ENCODE measurements at regions not wholly inside any gene's neighbourhood (a gene's known extent, or its start where the extent isn't known, plus 50 kb on each side); places are given as distances from the start of the nearest gene placed in this dataset.

DNA sequence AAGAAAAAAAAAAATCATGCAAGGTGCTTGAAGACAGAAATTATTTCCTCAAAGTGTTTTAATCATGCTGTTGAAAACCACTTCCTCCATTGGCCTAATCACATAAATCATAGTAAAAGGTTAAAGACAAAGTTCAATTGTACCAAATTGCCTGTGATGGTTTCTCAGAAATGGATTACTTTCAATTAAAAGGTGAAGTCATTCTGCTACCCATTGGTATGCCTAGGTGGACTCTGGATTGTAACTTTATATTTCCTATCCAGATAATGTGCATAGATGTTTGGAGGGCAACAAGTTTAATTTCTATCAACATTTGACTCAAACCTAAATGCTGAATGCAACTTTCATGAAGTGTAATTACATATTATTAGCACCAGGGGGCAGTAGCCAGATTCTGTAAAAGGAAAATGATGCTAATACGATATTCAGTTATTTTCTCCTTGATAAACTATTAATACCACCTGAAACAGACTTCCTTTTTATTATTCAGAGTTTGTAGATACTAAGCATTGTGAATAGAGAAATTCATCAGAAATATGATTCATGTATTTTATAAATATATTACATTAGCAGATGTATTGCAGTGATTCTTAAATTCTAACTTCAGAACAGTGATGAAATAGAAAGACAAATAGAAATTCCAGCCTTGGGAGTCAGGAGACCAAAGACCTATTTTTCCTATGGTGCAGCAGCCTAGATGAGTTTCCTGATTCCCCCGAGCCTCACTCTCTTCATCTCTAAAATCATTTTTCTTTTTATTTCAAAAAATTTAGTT lies 148.2 kb downstream of the CAAP1 start:
- no peaks in the 10 kb centered on the region for H3K4me1 Mint-ChIP-seq (ENCODE audit: low read depth)
- no peak overlapping the region for H3K4me3 Mint-ChIP-seq (ENCODE audit: unreplicated experiment)
- DNase-seq (ENCODE audit: low spot score) = no peak
- no peaks in the 10 kb centered on the region for H3K36me3 Mint-ChIP-seq (ENCODE audit: low read depth)
- H3K27ac Mint-ChIP-seq (ENCODE audit: unreplicated experiment) = no peak overlapping the region
- peaks cover 11% of the 10 kb centered on the region for H3K9me3 Mint-ChIP-seq (ENCODE audit: low read depth)
- TF ChIP-seq, protein P1, sequence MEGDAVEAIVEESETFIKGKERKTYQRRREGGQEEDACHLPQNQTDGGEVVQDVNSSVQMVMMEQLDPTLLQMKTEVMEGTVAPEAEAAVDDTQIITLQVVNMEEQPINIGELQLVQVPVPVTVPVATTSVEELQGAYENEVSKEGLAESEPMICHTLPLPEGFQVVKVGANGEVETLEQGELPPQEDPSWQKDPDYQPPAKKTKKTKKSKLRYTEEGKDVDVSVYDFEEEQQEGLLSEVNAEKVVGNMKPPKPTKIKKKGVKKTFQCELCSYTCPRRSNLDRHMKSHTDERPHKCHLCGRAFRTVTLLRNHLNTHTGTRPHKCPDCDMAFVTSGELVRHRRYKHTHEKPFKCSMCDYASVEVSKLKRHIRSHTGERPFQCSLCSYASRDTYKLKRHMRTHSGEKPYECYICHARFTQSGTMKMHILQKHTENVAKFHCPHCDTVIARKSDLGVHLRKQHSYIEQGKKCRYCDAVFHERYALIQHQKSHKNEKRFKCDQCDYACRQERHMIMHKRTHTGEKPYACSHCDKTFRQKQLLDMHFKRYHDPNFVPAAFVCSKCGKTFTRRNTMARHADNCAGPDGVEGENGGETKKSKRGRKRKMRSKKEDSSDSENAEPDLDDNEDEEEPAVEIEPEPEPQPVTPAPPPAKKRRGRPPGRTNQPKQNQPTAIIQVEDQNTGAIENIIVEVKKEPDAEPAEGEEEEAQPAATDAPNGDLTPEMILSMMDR (IDR thresholded peaks at IDR 0.05) = peak; percentile 90
- peaks cover 29% of the 10 kb centered on the region for H3K27me3 Mint-ChIP-seq (ENCODE audit: low read depth)

DNA sequence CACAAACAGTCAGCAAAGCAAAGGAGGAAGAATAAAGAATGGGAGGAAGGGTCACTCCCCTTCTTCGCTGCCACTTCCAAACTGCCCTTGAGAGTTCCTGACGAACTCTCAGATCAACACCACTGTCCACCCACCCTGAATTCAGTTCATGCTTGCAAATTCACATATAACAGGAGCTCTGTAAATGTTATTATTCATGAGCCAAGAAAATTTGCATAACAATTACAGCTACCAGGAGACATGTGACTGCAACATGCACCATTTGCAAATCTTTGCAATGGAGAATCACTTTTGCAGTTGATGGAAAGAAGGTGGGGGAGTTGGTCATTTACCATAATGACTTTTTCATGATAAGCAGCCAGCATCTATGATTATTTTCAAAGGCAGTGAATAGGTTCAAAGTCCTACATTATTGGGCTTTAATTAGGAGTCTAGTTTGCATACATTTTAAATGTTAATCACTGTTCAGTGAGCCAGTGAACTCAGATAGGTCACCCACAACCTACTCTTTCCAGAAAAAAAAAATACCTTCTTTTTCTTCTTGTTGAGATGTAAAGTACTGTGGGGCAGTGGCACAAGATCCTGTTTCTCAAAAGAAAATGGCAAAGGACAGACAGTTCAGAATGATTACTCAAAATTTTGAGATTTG lies 149.7 kb downstream of the CAAP1 start:
- Mint-ChIP-seq H3K4me3 (ENCODE audit: unreplicated experiment) (no peak overlapping the region), H3K36me3 (ENCODE audit: low read depth) (no peaks in the 10 kb centered on the region), H3K27ac (ENCODE audit: unreplicated experiment) (no peak overlapping the region), H3K9me3 (ENCODE audit: low read depth) (peaks cover 23% of the 10 kb centered on the region), H3K4me1 (ENCODE audit: low read depth) (no peaks in the 10 kb centered on the region), H3K27me3 (ENCODE audit: low read depth) (peaks cover 29% of the 10 kb centered on the region)
- TF ChIP-seq, protein P1 (IDR thresholded peaks at IDR 0.05) = no peak
- no peak for DNase-seq (ENCODE audit: low spot score)

DNA sequence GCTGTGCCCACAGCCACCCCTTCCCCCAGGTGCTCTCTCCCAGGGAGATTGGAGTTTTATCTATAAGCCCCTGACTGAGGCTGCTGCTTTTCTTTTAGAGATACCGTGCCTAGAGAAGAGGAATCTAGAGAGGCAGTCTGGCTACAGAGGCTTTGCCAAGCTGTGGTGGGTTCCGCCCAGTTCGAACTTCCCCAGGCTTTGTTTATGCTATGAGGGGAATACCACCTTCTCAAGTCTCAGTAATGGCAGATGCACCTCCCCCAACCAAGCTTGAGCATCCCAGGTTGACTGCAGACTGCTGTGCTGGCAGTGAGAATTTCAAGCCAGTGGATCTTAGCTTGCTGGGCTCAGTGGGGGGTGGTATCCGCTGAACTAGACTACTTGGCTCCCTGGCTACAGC lies 157.4 kb downstream of the CAAP1 start:
- Mint-ChIP-seq H3K9me3 (ENCODE audit: low read depth) (peaks cover 60% of the 10 kb centered on the region), H3K4me1 (ENCODE audit: low read depth) (no peaks in the 10 kb centered on the region), H3K4me3 (ENCODE audit: unreplicated experiment) (no peak overlapping the region), H3K36me3 (ENCODE audit: low read depth) (peaks cover 2% of the 10 kb centered on the region), H3K27me3 (ENCODE audit: low read depth) (peaks cover 24% of the 10 kb centered on the region), H3K27ac (ENCODE audit: unreplicated experiment) (no peak overlapping the region)
- no peak for DNase-seq (ENCODE audit: low spot score)
- TF ChIP-seq, protein P1 (IDR thresholded peaks at IDR 0.05) = no peak

DNA sequence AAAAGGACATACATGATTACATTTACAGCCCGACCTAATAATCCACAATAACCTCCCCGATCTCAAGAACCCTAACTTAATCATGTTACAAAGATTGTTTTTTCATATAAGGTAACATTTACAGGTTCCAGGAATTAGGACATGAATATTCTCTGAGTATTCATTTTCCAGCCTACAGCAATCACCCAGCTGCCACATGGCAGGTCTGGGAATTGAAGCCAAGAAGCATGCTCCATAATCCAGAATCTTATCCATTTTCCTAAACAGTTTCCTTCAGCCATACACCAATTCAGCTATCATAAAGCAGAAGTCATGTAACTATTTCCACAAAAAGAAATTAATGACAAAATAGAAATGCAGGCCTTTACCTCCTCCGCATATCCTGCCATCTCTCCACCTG lies 163.4 kb downstream of the CAAP1 start:
- H3K4me3 Mint-ChIP-seq (ENCODE audit: unreplicated experiment) = no peak overlapping the region

DNA sequence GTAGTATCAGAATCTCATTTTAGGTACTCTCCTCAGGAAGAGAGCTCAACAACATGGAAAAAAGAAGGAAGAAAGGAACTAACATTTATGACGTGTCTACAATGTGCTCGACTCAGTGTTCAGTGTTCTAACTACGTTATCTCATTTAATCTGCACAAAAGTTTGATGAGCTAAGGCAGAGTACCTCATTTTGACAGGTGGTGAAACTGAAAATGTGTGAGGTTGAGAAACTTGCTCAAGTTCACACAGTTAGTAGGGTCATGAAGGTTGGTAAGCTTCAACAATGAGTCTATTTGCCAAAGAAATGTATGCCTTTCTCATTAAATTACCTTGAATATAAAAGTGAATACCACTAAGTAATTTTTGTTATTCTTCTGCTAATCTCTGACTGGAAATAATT lies 165.1 kb downstream of the CAAP1 start:
- Mint-ChIP-seq H3K36me3 (ENCODE audit: low read depth) (no peaks in the 10 kb centered on the region), H3K27ac (ENCODE audit: unreplicated experiment) (no peak overlapping the region), H3K4me3 (ENCODE audit: unreplicated experiment) (no peak overlapping the region), H3K27me3 (ENCODE audit: low read depth) (peaks cover 41% of the 10 kb centered on the region), H3K9me3 (ENCODE audit: low read depth) (peaks cover 17% of the 10 kb centered on the region), H3K4me1 (ENCODE audit: low read depth) (peaks cover 8% of the 10 kb centered on the region)
- TF ChIP-seq, protein P1 (IDR thresholded peaks at IDR 0.05) = no peak
- DNase-seq (ENCODE audit: low spot score) = no peak

More for the DNA sequence above, 163.4 kb downstream of the CAAP1 start:
- Mint-ChIP-seq H3K4me1 (ENCODE audit: low read depth) (peaks cover 8% of the 10 kb centered on the region), H3K36me3 (ENCODE audit: low read depth) (peaks cover 2% of the 10 kb centered on the region), H3K27ac (ENCODE audit: unreplicated experiment) (no peak overlapping the region), H3K27me3 (ENCODE audit: low read depth) (peaks cover 35% of the 10 kb centered on the region), H3K9me3 (ENCODE audit: low read depth) (peaks cover 26% of the 10 kb centered on the region)
- TF ChIP-seq, protein P1 (IDR thresholded peaks at IDR 0.05) = no peak
- DNase-seq (ENCODE audit: low spot score) = no peak
